HepG2 (cell line): ENCODE measurements at regions not wholly inside any gene's neighbourhood (a gene's known extent, or its start where the extent isn't known, plus 50 kb on each side); places are given as distances from the start of the nearest gene placed in this dataset.

Source experiments
- ATAC-seq: fragments of 200-7000 bp; cut with Tn5 transposase; 3 replicates; pipeline ENCODE4 v1.9.1; 2020; ENCODE audit warnings: mild to moderate bottlenecking, moderate library complexity
- BruUV-seq: library from RNA; stranded (reverse); fragments of 400-500 nt; replicated peaks from 2 replicates; lab custom pipeline; 2021; lab: Mats Ljungman, UMichigan
- CTCF ChIA-PET: fragments of 300-600 bp; formaldehyde crosslinking; extraction: SDS; loops from one replicate; lab custom pipeline; 2021; ENCODE audit warnings: low total read pairs, inconsistent platforms, low intra/inter-chr PET ratio; lab: Yijun Ruan, JAX
- POLR2A ChIA-PET: fragments of 350-600 bp; sonication (Branson Sonifier 250); formaldehyde crosslinking; loops from one replicate; lab custom pipeline; 2020; ENCODE audit warnings: antibody characterized with exemption, inconsistent platforms; lab: Yijun Ruan, JAX
- DNase-seq: peaks from one replicate; pipeline ENCODE4 v3.0.0-alpha.2; 2015; ENCODE audit warnings: low spot score
- FAIRE-seq: peaks from 3 replicates; lab custom pipeline; 2011; peaks lifted over from hg19 to GRCh38; lab: Jason Lieb, UNC
- H2AFZ ChIP-seq: one replicate; pipeline ENCODE4 v1.6.1; 2011; ENCODE audit warnings: low read length, inconsistent platforms
- H3K27ac ChIP-seq: fragments of 300-600 bp; 3 replicates; pipeline ENCODE4 v1.8.0; 2011; ENCODE audit warnings: mixed run types, mild to moderate bottlenecking, mixed read lengths, low read length, inconsistent platforms; ENCODE audit not compliant: insufficient read depth; ENCODE audit errors: extremely low read length
- H3K27me3 ChIP-seq, 2 experiments: fragments of 200-600 bp in 1 of 2; 2 replicates in 1 of 2; 3 replicates in 1 of 2; pipeline versions ENCODE4 v1.6.0 to v1.8.0; 2011; ENCODE audit warnings: low read length in 2 of 2, mild to moderate bottlenecking in 2 of 2, moderate library complexity in 2 of 2, inconsistent platforms in 1 of 2; ENCODE audit not compliant: insufficient read depth in 2 of 2, control insufficient read depth in 1 of 2
- H3K36me3 ChIP-seq, 2 experiments: fragments of 200-600 bp in 1 of 2; replicated peaks in 1 of 2; 2 replicates in 1 of 2; 3 replicates in 1 of 2; pipeline versions ENCODE4 v1.5.1 to v1.8.0; 2011; ENCODE audit warnings: low read length in 2 of 2, inconsistent platforms in 1 of 2; ENCODE audit not compliant: insufficient read depth in 2 of 2, control insufficient read depth in 1 of 2
- H3K4me1 ChIP-seq: 2 replicates; pipeline ENCODE4 v1.5.1; 2012; ENCODE audit warnings: low read length, inconsistent platforms; ENCODE audit not compliant: insufficient read depth
- H3K4me2 ChIP-seq: 2 replicates; pipeline ENCODE4 v1.6.0; 2011; ENCODE audit warnings: low read depth, low read length, inconsistent platforms
- H3K4me3 ChIP-seq, 3 experiments: fragments of 200-600 bp in 1 of 3; sonication (generic), shearing (Covaris generic) in 1 of 3; replicated peaks in 1 of 3; 2 replicates each; pipeline ENCODE4 v1.5.1; 2011 to 2016; ENCODE audit warnings: low read length in 3 of 3, inconsistent platforms in 2 of 3, low read depth in 2 of 3, mild to moderate bottlenecking in 2 of 3, control low read depth in 1 of 3, mixed read lengths in 1 of 3; ENCODE audit not compliant: insufficient read depth in 1 of 3
- H3K79me2 ChIP-seq: one replicate; pipeline ENCODE4 v1.6.1; 2011; ENCODE audit warnings: low read length, inconsistent platforms; ENCODE audit not compliant: insufficient read depth
- H3K9ac ChIP-seq: 2 replicates; pipeline ENCODE4 v1.6.0; 2011; ENCODE audit warnings: mild to moderate bottlenecking, low read depth, low read length, inconsistent platforms; ENCODE audit not compliant: insufficient read depth
- H3K9me3 ChIP-seq: 2 replicates; pipeline ENCODE4 v1.5.1; 2012; ENCODE audit warnings: mild to moderate bottlenecking, low read length
- H4K20me1 ChIP-seq: 2 replicates; pipeline ENCODE4 v1.6.0; 2011; ENCODE audit warnings: inconsistent platforms, mild to moderate bottlenecking, low read length, moderate library complexity; ENCODE audit not compliant: insufficient read depth
- ARID2 ChIP-seq: sonication (generic); formaldehyde crosslinking; IDR thresholded peaks from 2 replicates; pipeline ENCODE4 v1.8.1; 2022; ENCODE audit warnings: mild to moderate bottlenecking, missing genetic modification reagents, borderline replicate concordance
- CBX2 ChIP-seq, 2 experiments: fragments of 200-600 bp in 1 of 2; sonication (generic); formaldehyde crosslinking in 1 of 2; IDR thresholded peaks; 2 replicates each; pipeline versions ENCODE4 v1.7.0 to v1.8.1; 2018 to 2022; ENCODE audit warnings: low read depth in 2 of 2, low read length in 1 of 2, mild to moderate bottlenecking in 1 of 2, missing genetic modification reagents in 1 of 2
- GZF1 ChIP-seq: sonication (generic); formaldehyde crosslinking; IDR thresholded peaks from 2 replicates; pipeline ENCODE4 v1.5.1; 2020; ENCODE audit warnings: mild to moderate bottlenecking, missing genetic modification reagents
- HNRNPUL1 ChIP-seq: fragments of 200-400 bp; formaldehyde crosslinking; IDR thresholded peaks from 2 replicates; pipeline ENCODE4 v1.6.1; 2017; ENCODE audit warnings: low read depth, mild to moderate bottlenecking, low read length, moderate library complexity
- MLX ChIP-seq: IDR thresholded peaks from 2 replicates; pipeline ENCODE4 v1.6.1; 2016
- NFE2L1 ChIP-seq: sonication (generic); formaldehyde crosslinking; IDR thresholded peaks from 2 replicates; pipeline ENCODE4 v1.4.0; 2020; ENCODE audit warnings: missing genetic modification reagents, mild to moderate bottlenecking, borderline replicate concordance
- NFYB ChIP-seq: sonication (generic); formaldehyde crosslinking; IDR thresholded peaks from 2 replicates; pipeline ENCODE4 v1.4.0; 2020; ENCODE audit warnings: missing genetic modification reagents
- PHF8 ChIP-seq: sonication (generic); formaldehyde crosslinking; IDR thresholded peaks from 2 replicates; pipeline ENCODE4 v1.5.0; 2020; ENCODE audit warnings: missing genetic modification reagents
- RBM39 ChIP-seq: fragments of 200-400 bp; formaldehyde crosslinking; IDR thresholded peaks from one replicate; pipeline ENCODE4 v1.6.1; 2018; ENCODE audit warnings: antibody characterized with exemption, mild to moderate bottlenecking, low read depth, low read length; ENCODE audit not compliant: poor library complexity, severe bottlenecking
- ZBTB8A ChIP-seq: sonication (generic); formaldehyde crosslinking; IDR thresholded peaks from 2 replicates; pipeline ENCODE4 v1.4.0; 2020; ENCODE audit warnings: mild to moderate bottlenecking, low read depth, missing genetic modification reagents, borderline replicate concordance
- ZFP62 ChIP-seq: sonication (generic); formaldehyde crosslinking; IDR thresholded peaks from 2 replicates; pipeline ENCODE4 v1.4.0; 2020; ENCODE audit warnings: missing genetic modification reagents
- ZNF230 ChIP-seq: sonication (generic); formaldehyde crosslinking; IDR thresholded peaks from 2 replicates; pipeline ENCODE4 v1.4.0; 2020; ENCODE audit warnings: mild to moderate bottlenecking, missing genetic modification reagents
- ZNF232 ChIP-seq: sonication (generic); formaldehyde crosslinking; IDR thresholded peaks from 2 replicates; pipeline ENCODE4 v1.4.0; 2020; ENCODE audit warnings: missing genetic modification reagents, borderline replicate concordance
- ZNF24 ChIP-seq: fragments of 450-650 bp; IDR thresholded peaks from 2 replicates; pipeline ENCODE4 v1.6.1; 2017; ENCODE audit warnings: antibody characterized with exemption, mild to moderate bottlenecking
- ZNF552 ChIP-seq: sonication (generic); formaldehyde crosslinking; IDR thresholded peaks from 2 replicates; pipeline ENCODE4 v1.9.0; 2022; ENCODE audit warnings: missing genetic modification reagents, mild to moderate bottlenecking, borderline replicate concordance
- ZNF558 ChIP-seq: sonication (generic); formaldehyde crosslinking; IDR thresholded peaks from 2 replicates; pipeline ENCODE4 v1.9.0; 2022; ENCODE audit warnings: mild to moderate bottlenecking, missing genetic modification reagents, borderline replicate concordance
- ZNF713 ChIP-seq: sonication (generic); formaldehyde crosslinking; IDR thresholded peaks from 2 replicates; pipeline ENCODE4 v1.4.0; 2020; ENCODE audit warnings: mild to moderate bottlenecking, missing genetic modification reagents
- ZNF777 ChIP-seq: sonication (generic); formaldehyde crosslinking; IDR thresholded peaks from 2 replicates; pipeline ENCODE4 v1.4.0; 2020; ENCODE audit warnings: missing genetic modification reagents
- WGBS: methylation state at CpG from one replicate; pipeline ENCODE4 v1.1.6; 2017; ENCODE audit warnings: low lambda C conversion rate; 5-methylcytosine and 5-hydroxymethylcytosine counted together
- in situ Hi-C: cut with HindIII; loops from 2 replicates; pipeline ENCODE4 v1.10.0; 2017; ENCODE audit warnings: low pct_unique_long_range_greater_than_20kb; ENCODE audit not compliant: extremely low pct_ligation_motif_present
- intact Hi-C: fragments of 100-400 bp; cut with micrococcal nuclease; formaldehyde crosslinking; loops from one replicate; pipeline ENCODE4 v1.10.0; 2022; ENCODE audit not compliant: unreplicated experiment

- Histone ChIP-seq H3K4me3 (no peak overlapping the region), H4K20me1 (no peaks in the 10 kb centered on the region), H2AFZ (no peak overlapping the region), H3K4me2 (no peak overlapping the region), H3K36me3 (no peaks in the 10 kb centered on the region), H3K79me2 (no peaks in the 10 kb centered on the region), H3K27me3 (peaks cover 8 to 34% of the 10 kb centered on the region in 2 experiments; a peak in 4 of 5 replicates), H3K9me3 (no peaks in the 10 kb centered on the region), H3K9ac (no peak overlapping the region), H3K27ac (no peak overlapping the region), H3K4me1 (no peaks in the 10 kb centered on the region)
- FAIRE-seq = no peak
- ChIA-PET CTCF (no interaction called here), POLR2A (no interaction called here)
- TF ChIP-seq RBM39 (no peak), HNRNPUL1 (no peak)
- DNase-seq = no peak
- in situ Hi-C loops (loop anchor here (5.0 to 10.0 kb wide), 2 partner anchors 970 to 1133 kb away; no protein-coding TSS in a partner anchor), intact Hi-C loops (no loop called here)
- 7% methylated on average over 9 of the region's 10 CpGs for WGBS
- BruUV-seq = no TSS peak
- no peak for ATAC-seq
These were observed 151.6 kb downstream of the TEX29 start for GRCh38 chr13:111472083-111472482.

GRCh38 chr13:111472559-111473460, 152.4 kb downstream of the TEX29 start:
- WGBS = 13% methylated on average over 11 of the region's 19 CpGs
- peaks cover 10 to 37% of the 10 kb centered on the region in 2 experiments; a peak in 4 of 5 replicates for H3K27me3 ChIP-seq
- H3K27ac ChIP-seq = no peak overlapping the region
- no peak overlapping the region for H2AFZ ChIP-seq
- DNase-seq (no peak), FAIRE-seq (no peak), ATAC-seq (no peak; the same call in 2 of the 3 replicates)
- no peaks in the 10 kb centered on the region for H3K4me1 ChIP-seq
- no peak overlapping the region for H3K4me3 ChIP-seq
- no peak overlapping the region for H3K9ac ChIP-seq
- no peak overlapping the region for H3K4me2 ChIP-seq
- BruUV-seq = no TSS peak
- H4K20me1 ChIP-seq = no peaks in the 10 kb centered on the region
- in situ Hi-C loops (loop anchor here (5.0 to 10.0 kb wide), 2 partner anchors 969 to 1132 kb away; no protein-coding TSS in a partner anchor), intact Hi-C loops (no loop called here)
- H3K36me3 ChIP-seq = no peaks in the 10 kb centered on the region
- ChIA-PET POLR2A (no interaction called here), CTCF (no interaction called here)
- no peaks in the 10 kb centered on the region for H3K79me2 ChIP-seq
- no peaks in the 10 kb centered on the region for H3K9me3 ChIP-seq
- TF ChIP-seq ZNF777 (no peak), PHF8 (no peak), ZNF232 (CRISPR knock-in tag) (no peak), NFE2L1 (CRISPR knock-in tag) (no peak), ZBTB8A (CRISPR knock-in tag) (no peak), ZNF230 (CRISPR knock-in tag) (no peak), ZNF552 (CRISPR knock-in tag) (no peak), CBX2 (IDR thresholded peaks at IDR 0.05; ENCODE audit: low read depth, low read length) (no peak), CBX2 (CRISPR knock-in tag; IDR thresholded peaks at IDR 0.05; ENCODE audit: low read depth) (no peak), ZFP62 (CRISPR knock-in tag) (no peak), ZNF558 (CRISPR knock-in tag) (no peak), MLX (CRISPR knock-in tag) (no peak), GZF1 (CRISPR knock-in tag) (no peak), ZNF713 (CRISPR knock-in tag) (no peak), NFYB (CRISPR knock-in tag) (no peak), ARID2 (no peak), ZNF24 (no peak)
